ENCODE measurements at regions not wholly inside any gene's neighbourhood (a gene's known extent, or its start where the extent isn't known, plus 50 kb on each side); places are given as distances from the start of the nearest gene placed in this dataset.

GRCh38 chr1:59123081-59123681 lies 173.7 kb upstream of the FGGY start:
- TF ChIP-seq CTCF (IDR thresholded peaks at IDR 0.05 in 8 of 11, conservative IDR thresholded peaks at IDR 0.05 in 3 of 11) (no peak), POLR2AphosphoS5 (IDR thresholded peaks at IDR 0.05) (no peak), POLR2A (IDR thresholded peaks at IDR 0.05) (no peak)

Measured in spleen (tissue), 7 donors.